H1 (cell line): ENCODE measurements at regions not wholly inside any gene's neighbourhood (a gene's known extent, or its start where the extent isn't known, plus 50 kb on each side); places are given as distances from the start of the nearest gene placed in this dataset.

ENCODE experiments used
- CTCF ChIA-PET: fragments of 300-600 bp; sonication (Branson Sonifier 250); formaldehyde crosslinking; loops from one replicate; lab custom pipeline; 2021; ENCODE audit not compliant: partially characterized antibody; lab: Charles Lee
- POLR2A ChIA-PET: fragments of 300-600 bp; sonication (Branson Sonifier 250); formaldehyde crosslinking; loops from one replicate; lab custom pipeline; 2021; ENCODE audit warnings: inconsistent platforms; ENCODE audit not compliant: partially characterized antibody; lab: Charles Lee
- DNase-seq, 2 experiments: peaks; one replicate each; pipeline versions ENCODE4 v3.0.0 to v3.0.0-alpha.2; 2010 to 2022; ENCODE audit warnings: low spot score in 2 of 2, low read depth in 1 of 2, mixed read lengths in 1 of 2
- FAIRE-seq: peaks from 2 replicates; lab custom pipeline; 2011; peaks lifted over from hg19 to GRCh38; lab: Jason Lieb, UNC
- H2AFZ ChIP-seq: 2 replicates; pipeline ENCODE4 v1.8.1; 2012; ENCODE audit warnings: low read length, inconsistent platforms
- H2AK5ac ChIP-seq: 2 replicates; pipeline ENCODE4 v1.6.1; 2013; ENCODE audit warnings: low read depth, low read length
- H2BK120ac ChIP-seq: replicated peaks from 2 replicates; pipeline ENCODE3; 2013; ENCODE audit warnings: low read depth, low read length, inconsistent platforms
- H2BK12ac ChIP-seq: 2 replicates; pipeline ENCODE4 v1.6.1; 2013; ENCODE audit warnings: low read depth, low read length
- H2BK15ac ChIP-seq: 2 replicates; pipeline ENCODE4 v1.6.1; 2013; ENCODE audit warnings: low read length
- H2BK20ac ChIP-seq: 2 replicates; pipeline ENCODE4 v1.6.1; 2013; ENCODE audit warnings: low read length
- H2BK5ac ChIP-seq: 2 replicates; pipeline ENCODE4 v1.6.1; 2013; ENCODE audit warnings: low read depth, low read length
- H3K14ac ChIP-seq: 2 replicates; pipeline ENCODE4 v1.6.1; 2013; ENCODE audit warnings: inconsistent platforms; ENCODE audit not compliant: insufficient read length
- H3K18ac ChIP-seq: 2 replicates; pipeline ENCODE4 v1.6.1; 2013; ENCODE audit warnings: low read length; ENCODE audit errors: extremely low read depth
- H3K23ac ChIP-seq: 2 replicates; pipeline ENCODE4 v1.6.1; 2013; ENCODE audit warnings: inconsistent platforms; ENCODE audit not compliant: insufficient read length
- H3K23me2 ChIP-seq: 2 replicates; pipeline ENCODE4 v1.6.1; 2013; ENCODE audit warnings: low read depth, low read length
- H3K27ac ChIP-seq: 2 replicates; pipeline ENCODE4 v1.6.1; 2011; ENCODE audit warnings: low read depth, low read length, inconsistent platforms
- H3K27me3 ChIP-seq, 4 experiments: replicated peaks in 1 of 4; 1 replicate in 1 of 4; 2 replicates in 3 of 4; pipeline versions ENCODE4 v1.6.1 to v1.8.1; 2011 to 2013; ENCODE audit warnings: low read length in 3 of 4, mild to moderate bottlenecking in 3 of 4, inconsistent platforms in 2 of 4, mixed read lengths in 2 of 4, moderate library complexity in 1 of 4; ENCODE audit not compliant: control insufficient read depth in 3 of 4, insufficient read depth in 3 of 4; ENCODE audit errors: extremely low read depth in 1 of 4
- H3K36me3 ChIP-seq, 4 experiments: 2 replicates each; pipeline versions ENCODE4 v1.6.1 to v1.8.1; 2011 to 2013; ENCODE audit warnings: mild to moderate bottlenecking in 4 of 4, low read length in 3 of 4, moderate library complexity in 2 of 4, control low read depth in 1 of 4, inconsistent platforms in 1 of 4; ENCODE audit not compliant: insufficient read depth in 4 of 4, control insufficient read depth in 2 of 4
- H3K4ac ChIP-seq: replicated peaks from 2 replicates; pipeline ENCODE3; 2013; ENCODE audit warnings: low read length, low read depth, mixed read lengths, inconsistent platforms; ENCODE audit not compliant: insufficient read length
- H3K4me1 ChIP-seq, 4 experiments: replicated peaks in 1 of 4; 1 replicate in 1 of 4; 2 replicates in 3 of 4; pipeline versions ENCODE4 v1.6.1 to v1.8.1; 2011 to 2013; ENCODE audit warnings: low read length in 3 of 4, inconsistent platforms in 2 of 4, mixed read lengths in 1 of 4; ENCODE audit not compliant: insufficient read depth in 4 of 4, control insufficient read depth in 3 of 4
- H3K4me2 ChIP-seq, 2 experiments: 2 replicates each; pipeline versions ENCODE4 v1.6.1 to v1.8.1; 2011 to 2013; ENCODE audit warnings: low read depth in 2 of 2, low read length in 2 of 2, control low read depth in 1 of 2, inconsistent platforms in 1 of 2, mild to moderate bottlenecking in 1 of 2; ENCODE audit not compliant: insufficient read depth in 1 of 2
- H3K4me3 ChIP-seq, 4 experiments: fragments of 200-600, 300-600 bp in 1 of 4; sonication (generic), shearing (Covaris generic), sonication (Bioruptor Twin) in 1 of 4; 2 replicates each; pipeline versions ENCODE4 v1.5.1 to v1.8.1; 2011 to 2016; ENCODE audit warnings: low read length in 4 of 4, low read depth in 3 of 4, control low read depth in 2 of 4, inconsistent platforms in 2 of 4, mild to moderate bottlenecking in 2 of 4, mixed read lengths in 1 of 4, moderate library complexity in 1 of 4; ENCODE audit not compliant: insufficient read depth in 2 of 4; ENCODE audit errors: extremely low read depth in 1 of 4
- H3K56ac ChIP-seq: replicated peaks from 2 replicates; pipeline ENCODE3; 2013; ENCODE audit warnings: low read depth, mild to moderate bottlenecking, mixed read lengths, low read length, inconsistent platforms; ENCODE audit not compliant: insufficient read length
- H3K79me1 ChIP-seq: 2 replicates; pipeline ENCODE4 v1.6.1; 2013; ENCODE audit warnings: low read depth, low read length, control low read depth
- H3K79me2 ChIP-seq, 2 experiments: 2 replicates each; pipeline versions ENCODE4 v1.6.1 to v1.8.1; 2012 to 2013; ENCODE audit warnings: low read length in 2 of 2, mild to moderate bottlenecking in 2 of 2, inconsistent platforms in 1 of 2; ENCODE audit not compliant: insufficient read depth in 2 of 2, control insufficient read depth in 1 of 2
- H3K9ac ChIP-seq, 4 experiments: replicated peaks in 1 of 4; 1 replicate in 1 of 4; 2 replicates in 3 of 4; pipeline versions ENCODE4 v1.6.1 to v1.8.1; 2011 to 2013; ENCODE audit warnings: low read depth in 3 of 4, low read length in 3 of 4, control low read depth in 2 of 4, mild to moderate bottlenecking in 2 of 4, moderate library complexity in 2 of 4, inconsistent platforms in 1 of 4; ENCODE audit errors: extremely low read depth in 1 of 4
- H3K9me3 ChIP-seq, 2 experiments: 2 replicates each; pipeline versions ENCODE4 v1.6.1 to v1.8.1; 2012 to 2013; ENCODE audit warnings: mild to moderate bottlenecking in 2 of 2, moderate library complexity in 2 of 2, control low read depth in 1 of 2, inconsistent platforms in 1 of 2, low read depth in 1 of 2, low read length in 1 of 2, mixed read lengths in 1 of 2; ENCODE audit not compliant: insufficient read depth in 2 of 2
- H4K20me1 ChIP-seq, 2 experiments: replicated peaks in 1 of 2; 2 replicates each; pipeline versions ENCODE3 to v1.8.1; 2011 to 2013; ENCODE audit warnings: inconsistent platforms in 2 of 2, low read length in 2 of 2, mild to moderate bottlenecking in 1 of 2; ENCODE audit not compliant: insufficient read depth in 2 of 2, control insufficient read depth in 1 of 2
- H4K5ac ChIP-seq: 2 replicates; pipeline ENCODE4 v1.6.1; 2013; ENCODE audit warnings: low read length, low read depth, mixed read lengths, inconsistent platforms; ENCODE audit not compliant: insufficient read length
- H4K8ac ChIP-seq: 2 replicates; pipeline ENCODE4 v1.8.0; 2013; ENCODE audit warnings: mild to moderate bottlenecking, moderate library complexity, low read length, inconsistent platforms; ENCODE audit not compliant: insufficient read depth; ENCODE audit errors: extremely low read depth
- H4K91ac ChIP-seq: replicated peaks from 2 replicates; pipeline ENCODE3; 2013; ENCODE audit warnings: low read length, mixed read lengths, inconsistent platforms; ENCODE audit not compliant: insufficient read length
- ASH2L ChIP-seq: fragments of 200-600, 300-600 bp; sonication (generic); IDR thresholded peaks from one replicate; pipeline ENCODE4 v1.7.1; 2017; ENCODE audit warnings: low read length
- ATF3 ChIP-seq: IDR thresholded peaks from 2 replicates; pipeline ENCODE4 v1.6.1; 2011; ENCODE audit warnings: low read depth, mild to moderate bottlenecking, low read length; ENCODE audit not compliant: insufficient read depth
- E2F6 ChIP-seq: IDR thresholded peaks from 2 replicates; pipeline ENCODE4 v1.6.1; 2012; ENCODE audit warnings: inconsistent platforms
- HDAC2 ChIP-seq, 2 experiments: fragments of 300-600 bp in 1 of 2; sonication (generic) in 1 of 2; IDR thresholded peaks; 2 replicates each; pipeline ENCODE4 v1.6.1; 2011 to 2012; ENCODE audit warnings: low read depth in 2 of 2, low read length in 2 of 2, mild to moderate bottlenecking in 2 of 2, moderate library complexity in 2 of 2, borderline replicate concordance in 1 of 2, inconsistent platforms in 1 of 2
- JUN ChIP-seq: IDR thresholded peaks from 2 replicates; pipeline ENCODE4 v1.6.1; 2011; ENCODE audit warnings: low read depth, mild to moderate bottlenecking, improper control_type of control experiment, low read length
- NRF1 ChIP-seq: IDR thresholded peaks from 2 replicates; pipeline ENCODE4 v1.6.1; 2011; ENCODE audit warnings: mild to moderate bottlenecking, low read depth, low read length, improper control_type of control experiment
- SUZ12 ChIP-seq: fragments of 200-600 bp; sonication (generic); IDR thresholded peaks from 2 replicates; pipeline ENCODE4 v1.6.1; 2012; ENCODE audit warnings: mild to moderate bottlenecking, inconsistent platforms, low read length, moderate library complexity, mixed read lengths
- WGBS, 2 experiments: shearing (Covaris generic) in 1 of 2; methylation state at CpG; one replicate each; pipeline versions ENCODE4 v1.1.6 to v1.1.7; 2013 to 2015; ENCODE audit warnings: low lambda C conversion rate in 2 of 2, mixed read lengths in 2 of 2, inconsistent platforms in 1 of 2, low coverage in 1 of 2, missing lambda C conversion rate in 1 of 2; ENCODE audit not compliant: insufficient replicate concordance in 2 of 2, insufficient coverage in 1 of 2, insufficient read length in 1 of 2; ENCODE audit errors: extremely low coverage in 1 of 2, missing lambda C conversion rate in 1 of 2; 5-methylcytosine and 5-hydroxymethylcytosine counted together

- POLR2A ChIA-PET, result no interaction called here
- no peak for DNase-seq
- H4K5ac ChIP-seq, result no peak overlapping the region
Measured at GRCh38 chr12:58252914-58253313, 311.5 kb downstream of the ATP23 start.

More at GRCh38 chr12:58252914-58253313, 311.5 kb downstream of the ATP23 start:
- H3K4me3 ChIP-seq, result no peak overlapping the region
- no peaks in the 10 kb centered on the region for H3K36me3 ChIP-seq
- no peak overlapping the region for H2BK12ac ChIP-seq
- H3K9ac ChIP-seq, result no peak overlapping the region
- H2AFZ ChIP-seq, result no peak overlapping the region
- H2BK5ac ChIP-seq, result no peak overlapping the region
- no peak overlapping the region for H2AK5ac ChIP-seq
- no peak for TF ChIP-seq HDAC2 (IDR thresholded peaks at IDR 0.05; ENCODE audit: borderline replicate concordance in 1 of 2, low read depth in 2 of 2, low read length in 2 of 2)
- no peak for TF ChIP-seq E2F6
- TF ChIP-seq NRF1, result no peak
- TF ChIP-seq ASH2L, result no peak
- TF ChIP-seq ATF3, result no peak
- TF ChIP-seq SUZ12, result no peak
- TF ChIP-seq JUN, result no peak
- H4K8ac ChIP-seq, result no peak overlapping the region
- H3K79me1 ChIP-seq, result no peaks in the 10 kb centered on the region
- no peaks in the 10 kb centered on the region for H3K27me3 ChIP-seq
- no peak overlapping the region for H3K4me2 ChIP-seq
- no peaks in the 10 kb centered on the region for H3K9me3 ChIP-seq
- no peak overlapping the region for H3K23ac ChIP-seq
- no peak overlapping the region for H3K14ac ChIP-seq
- H2BK15ac ChIP-seq, result no peak overlapping the region
- no peak overlapping the region for H3K56ac ChIP-seq
- no peak overlapping the region for H2BK20ac ChIP-seq
- H3K4me1 ChIP-seq, result no peaks in the 10 kb centered on the region
- H3K27ac ChIP-seq, result no peak overlapping the region
- no peak for FAIRE-seq
- CTCF ChIA-PET, result no interaction called here
- H4K20me1 ChIP-seq, result no peaks in the 10 kb centered on the region
- no peaks in the 10 kb centered on the region; the same call in 1 of the 2 replicates for H3K23me2 ChIP-seq
- no peaks in the 10 kb centered on the region for H3K79me2 ChIP-seq
- H3K4ac ChIP-seq, result no peak overlapping the region
- WGBS, 2 experiments, result 80% methylated on average over 2 of the region's 2 CpGs; no CpG with 5 or more reads in 1 of the 2 experiments
- no peak overlapping the region for H3K18ac ChIP-seq
- no peak overlapping the region for H4K91ac ChIP-seq
- H2BK120ac ChIP-seq, result no peak overlapping the region
